GM23338 (cell line): ENCODE measurements at regions not wholly inside any gene's neighbourhood (a gene's known extent, or its start where the extent isn't known, plus 50 kb on each side); places are given as distances from the start of the nearest gene placed in this dataset.

Experiments
- ATAC-seq: fragments of 200-7000 bp; cut with Tn5 transposase; 3 replicates; pipeline ENCODE4 v1.9.1; 2020
- DNase-seq: peaks from one replicate; pipeline ENCODE4 v3.0.0-alpha.2; 2015; ENCODE audit warnings: low spot score
- H2AFZ ChIP-seq: fragments of 200-600 bp; sonication (generic); 2 replicates; pipeline ENCODE4 v1.8.0; 2016; ENCODE audit warnings: antibody characterized with exemption, mild to moderate bottlenecking, moderate library complexity
- H3F3A ChIP-seq: fragments of 200-600 bp; sonication (generic); replicated peaks from 2 replicates; pipeline ENCODE4 v1.8.0; 2017; ENCODE audit warnings: antibody characterized with exemption, mixed run types, low read depth
- H3K27ac ChIP-seq: fragments of 200-600 bp; sonication (generic); 2 replicates; pipeline ENCODE4 v1.6.1; 2016; ENCODE audit warnings: low read depth
- H3K27me3 ChIP-seq: fragments of 200-600 bp; sonication (generic); 2 replicates; pipeline ENCODE4 v1.8.0; 2016; ENCODE audit warnings: mild to moderate bottlenecking, mixed run types, moderate library complexity; ENCODE audit not compliant: insufficient read depth
- H3K36me3 ChIP-seq: fragments of 200-600 bp; sonication (generic); 2 replicates; pipeline ENCODE4 v1.8.0; 2016; ENCODE audit warnings: mild to moderate bottlenecking; ENCODE audit not compliant: insufficient read depth
- H3K4me1 ChIP-seq: fragments of 200-600 bp; sonication (generic); 2 replicates; pipeline ENCODE4 v1.8.0; 2016; ENCODE audit warnings: mild to moderate bottlenecking, moderate library complexity; ENCODE audit not compliant: insufficient read depth
- H3K4me2 ChIP-seq: fragments of 200-600 bp; sonication (generic); 2 replicates; pipeline ENCODE4 v1.7.1; 2017; ENCODE audit warnings: mixed run types
- H3K4me3 ChIP-seq: fragments of 200-600 bp; sonication (generic); 2 replicates; pipeline ENCODE4 v1.6.1; 2016; ENCODE audit warnings: mixed run types
- H3K79me2 ChIP-seq: fragments of 200-600 bp; sonication (generic); replicated peaks from 2 replicates; pipeline ENCODE4 v1.8.0; 2017; ENCODE audit warnings: mild to moderate bottlenecking; ENCODE audit not compliant: insufficient read depth
- H3K9me2 ChIP-seq: fragments of 200-600 bp; sonication (generic); 2 replicates; pipeline ENCODE4 v1.8.0; 2017; ENCODE audit not compliant: insufficient read depth
- H4K20me1 ChIP-seq: fragments of 200-600 bp; sonication (generic); replicated peaks from 2 replicates; pipeline ENCODE4 v1.8.0; 2017; ENCODE audit warnings: mild to moderate bottlenecking; ENCODE audit not compliant: insufficient read depth
- H3K27ac Mint-ChIP-seq: 2 replicates; pipeline ENCODE4 v1.8.0; 2020; ENCODE audit warnings: inconsistent platforms, mild to moderate bottlenecking, moderate library complexity, mixed read lengths
- H3K27me3 Mint-ChIP-seq: 3 replicates; pipeline ENCODE4 v1.8.0; 2022; ENCODE audit warnings: low read depth, mild to moderate bottlenecking, moderate library complexity, mixed read lengths, inconsistent platforms; ENCODE audit not compliant: insufficient read depth, poor library complexity
- H3K36me3 Mint-ChIP-seq: 3 replicates; pipeline ENCODE4 v1.8.0; 2021; ENCODE audit warnings: low read depth, mild to moderate bottlenecking, inconsistent platforms, moderate library complexity, mixed read lengths
- H3K4me1 Mint-ChIP-seq: 3 replicates; pipeline ENCODE4 v1.8.0; 2020; ENCODE audit warnings: mild to moderate bottlenecking, inconsistent platforms, mixed read lengths
- H3K4me3 Mint-ChIP-seq: 3 replicates; pipeline ENCODE4 v1.8.0; 2021; ENCODE audit warnings: moderate library complexity, mild to moderate bottlenecking, inconsistent platforms, mixed read lengths
- H3K9me3 Mint-ChIP-seq: 3 replicates; pipeline ENCODE4 v1.8.0; 2020; ENCODE audit warnings: moderate library complexity, mild to moderate bottlenecking, inconsistent platforms, mixed read lengths
- CREB1 ChIP-seq: fragments of 250-450 bp; sonication (Bioruptor Pico); IDR thresholded peaks from 2 replicates; pipeline ENCODE4 v1.5.0; 2020; ENCODE audit warnings: low read depth, mild to moderate bottlenecking, moderate library complexity
- EZH2 ChIP-seq: fragments of 200-600 bp; sonication (generic); IDR thresholded peaks from one replicate; pipeline ENCODE4 v1.8.0; 2017; ENCODE audit warnings: antibody characterized with exemption, mild to moderate bottlenecking, low read depth; ENCODE audit not compliant: unreplicated experiment
- EZH2phosphoT487 ChIP-seq: fragments of 200-600 bp; sonication (generic); IDR thresholded peaks from one replicate; pipeline ENCODE4 v1.8.1; 2018; ENCODE audit warnings: antibody characterized with exemption; ENCODE audit not compliant: unreplicated experiment
- JUNB ChIP-seq: IDR thresholded peaks from one replicate; pipeline ENCODE4 v1.6.1; 2016; ENCODE audit warnings: antibody characterized with exemption; ENCODE audit not compliant: unreplicated experiment
- NANOG ChIP-seq: IDR thresholded peaks from 2 replicates; pipeline ENCODE4 v1.6.1; 2016; ENCODE audit warnings: antibody characterized with exemption, borderline replicate concordance
- POLR2AphosphoS5 ChIP-seq: IDR thresholded peaks from 2 replicates; pipeline ENCODE4 v1.6.1; 2016; ENCODE audit warnings: antibody characterized with exemption, low read depth
- STAT1 ChIP-seq: IDR thresholded peaks from one replicate; pipeline ENCODE4 v1.6.1; 2016; ENCODE audit warnings: antibody characterized with exemption; ENCODE audit not compliant: unreplicated experiment
- ZNF114 ChIP-seq: fragments of 250-450 bp; sonication (Bioruptor Pico); IDR thresholded peaks from 2 replicates; pipeline ENCODE4 v1.5.0; 2020; ENCODE audit warnings: mild to moderate bottlenecking, moderate library complexity
- ZNF331 ChIP-seq: fragments of 250-450 bp; sonication (Bioruptor Pico); IDR thresholded peaks from 2 replicates; pipeline ENCODE4 v1.5.0; 2020; ENCODE audit warnings: low read depth, mild to moderate bottlenecking, moderate library complexity
- TF ChIP-seq, protein P1 (sequence below), 2 experiments: fragments of 200-600 bp in 1 of 2; sonication (generic) in 1 of 2; conservative IDR thresholded peaks; 2 replicates each; pipeline versions ENCODE4 v1.5.1 to v1.6.1; 2016 to 2017; ENCODE audit warnings: antibody characterized with exemption in 2 of 2, low read depth in 2 of 2, mild to moderate bottlenecking in 2 of 2, moderate library complexity in 1 of 2
- TF ChIP-seq, protein P2 (sequence below): IDR thresholded peaks from 2 replicates; pipeline ENCODE4 v1.6.1; 2016; ENCODE audit warnings: antibody characterized with exemption
- TF ChIP-seq, protein P3 (sequence below): IDR thresholded peaks from one replicate; pipeline ENCODE4 v1.6.1; 2018; ENCODE audit warnings: antibody characterized with exemption; ENCODE audit not compliant: unreplicated experiment

DNA sequence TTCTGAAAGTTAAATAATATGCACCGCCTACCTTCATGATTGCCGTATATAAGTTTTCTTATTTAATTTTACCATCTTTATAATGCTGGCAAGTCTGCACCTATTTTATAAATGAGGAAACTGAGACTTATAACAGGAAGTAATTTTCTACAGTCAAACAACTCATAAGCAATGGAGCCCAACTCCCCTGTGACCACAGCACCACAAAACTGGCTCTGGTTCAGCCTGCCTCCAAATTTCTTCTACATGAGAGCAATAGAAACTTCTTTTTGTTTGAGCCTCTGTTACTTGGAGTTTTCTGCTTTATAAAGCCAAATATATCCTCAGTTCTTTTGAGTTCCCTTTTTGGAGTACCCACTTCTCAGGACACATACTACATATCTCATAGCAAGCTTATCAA lies 131.1 kb upstream of the HSF2 start:
- Mint-ChIP-seq H3K9me3 (peaks cover 16% of the 10 kb centered on the region), H3K27ac (no peak overlapping the region), H3K27me3 (peaks cover 4% of the 10 kb centered on the region), H3K36me3 (peaks cover 16% of the 10 kb centered on the region), H3K4me1 (peaks cover 12% of the 10 kb centered on the region), H3K4me3 (no peak overlapping the region)
- H3K79me2 ChIP-seq: no peaks in the 10 kb centered on the region
- H3K4me3 ChIP-seq: no peak overlapping the region
- no peaks in the 10 kb centered on the region for H3K9me2 ChIP-seq
- H4K20me1 ChIP-seq: no peaks in the 10 kb centered on the region
- H3K27me3 ChIP-seq: no peaks in the 10 kb centered on the region
- H3K27ac ChIP-seq: no peak overlapping the region
- TF ChIP-seq NANOG: no peak
- no peaks in the 10 kb centered on the region for H3F3A ChIP-seq
- H2AFZ ChIP-seq: no peak overlapping the region
- no peak for DNase-seq
- no peak overlapping the region for H3K4me2 ChIP-seq
- no peak for ATAC-seq
- H3K4me1 ChIP-seq: peaks cover 11% of the 10 kb centered on the region
- H3K36me3 ChIP-seq: no peaks in the 10 kb centered on the region

DNA sequence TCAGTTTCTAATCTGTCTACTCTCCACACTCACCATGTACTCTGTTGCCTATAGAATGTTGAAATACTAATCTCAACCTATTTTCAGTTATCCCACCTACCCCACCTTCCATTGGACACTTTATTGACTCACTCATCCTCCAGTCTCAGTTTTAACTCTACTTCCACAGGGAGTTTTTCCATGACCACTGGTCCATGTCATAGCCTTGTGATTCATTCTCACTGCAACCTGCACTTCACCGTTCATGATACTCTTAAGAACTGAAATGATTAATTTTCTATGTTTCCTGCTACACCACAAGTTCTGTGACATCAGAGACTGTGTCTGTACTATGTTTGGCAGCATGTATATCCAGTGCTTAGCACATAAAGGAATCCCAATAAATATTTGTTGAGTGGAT lies 122.8 kb upstream of the HSF2 start:
- no peaks in the 10 kb centered on the region for H3K9me3 Mint-ChIP-seq
- no peak overlapping the region for H3K4me2 ChIP-seq
- no peak overlapping the region for H3K27ac Mint-ChIP-seq
- H2AFZ ChIP-seq: no peak overlapping the region
- no peaks in the 10 kb centered on the region for H3K27me3 ChIP-seq
- ATAC-seq (no peak), DNase-seq (no peak)
- H3K27me3 Mint-ChIP-seq: no peaks in the 10 kb centered on the region
- no peaks in the 10 kb centered on the region for H3K4me1 ChIP-seq
- no peak overlapping the region for H3K27ac ChIP-seq
- no peaks in the 10 kb centered on the region for H3K79me2 ChIP-seq
- no peaks in the 10 kb centered on the region for H3K9me2 ChIP-seq
- no peak overlapping the region for H3K4me3 ChIP-seq
- H3K4me1 Mint-ChIP-seq: no peaks in the 10 kb centered on the region
- no peaks in the 10 kb centered on the region for H3F3A ChIP-seq
- no peaks in the 10 kb centered on the region for H4K20me1 ChIP-seq
- H3K4me3 Mint-ChIP-seq: no peak overlapping the region
- H3K36me3 Mint-ChIP-seq: no peaks in the 10 kb centered on the region
- no peaks in the 10 kb centered on the region for H3K36me3 ChIP-seq
- TF ChIP-seq, protein P1, sequence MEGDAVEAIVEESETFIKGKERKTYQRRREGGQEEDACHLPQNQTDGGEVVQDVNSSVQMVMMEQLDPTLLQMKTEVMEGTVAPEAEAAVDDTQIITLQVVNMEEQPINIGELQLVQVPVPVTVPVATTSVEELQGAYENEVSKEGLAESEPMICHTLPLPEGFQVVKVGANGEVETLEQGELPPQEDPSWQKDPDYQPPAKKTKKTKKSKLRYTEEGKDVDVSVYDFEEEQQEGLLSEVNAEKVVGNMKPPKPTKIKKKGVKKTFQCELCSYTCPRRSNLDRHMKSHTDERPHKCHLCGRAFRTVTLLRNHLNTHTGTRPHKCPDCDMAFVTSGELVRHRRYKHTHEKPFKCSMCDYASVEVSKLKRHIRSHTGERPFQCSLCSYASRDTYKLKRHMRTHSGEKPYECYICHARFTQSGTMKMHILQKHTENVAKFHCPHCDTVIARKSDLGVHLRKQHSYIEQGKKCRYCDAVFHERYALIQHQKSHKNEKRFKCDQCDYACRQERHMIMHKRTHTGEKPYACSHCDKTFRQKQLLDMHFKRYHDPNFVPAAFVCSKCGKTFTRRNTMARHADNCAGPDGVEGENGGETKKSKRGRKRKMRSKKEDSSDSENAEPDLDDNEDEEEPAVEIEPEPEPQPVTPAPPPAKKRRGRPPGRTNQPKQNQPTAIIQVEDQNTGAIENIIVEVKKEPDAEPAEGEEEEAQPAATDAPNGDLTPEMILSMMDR (conservative IDR thresholded peaks at IDR 0.05; ENCODE audit: low read depth in 2 of 2): no peak
- TF ChIP-seq CREB1 (CRISPR knock-in tag) (no peak), EZH2 (no peak), NANOG (no peak), ZNF114 (CRISPR knock-in tag) (no peak), ZNF331 (CRISPR knock-in tag) (no peak), POLR2AphosphoS5 (no peak), JUNB (no peak), STAT1 (no peak), EZH2phosphoT487 (no peak)
- TF ChIP-seq, protein P2, sequence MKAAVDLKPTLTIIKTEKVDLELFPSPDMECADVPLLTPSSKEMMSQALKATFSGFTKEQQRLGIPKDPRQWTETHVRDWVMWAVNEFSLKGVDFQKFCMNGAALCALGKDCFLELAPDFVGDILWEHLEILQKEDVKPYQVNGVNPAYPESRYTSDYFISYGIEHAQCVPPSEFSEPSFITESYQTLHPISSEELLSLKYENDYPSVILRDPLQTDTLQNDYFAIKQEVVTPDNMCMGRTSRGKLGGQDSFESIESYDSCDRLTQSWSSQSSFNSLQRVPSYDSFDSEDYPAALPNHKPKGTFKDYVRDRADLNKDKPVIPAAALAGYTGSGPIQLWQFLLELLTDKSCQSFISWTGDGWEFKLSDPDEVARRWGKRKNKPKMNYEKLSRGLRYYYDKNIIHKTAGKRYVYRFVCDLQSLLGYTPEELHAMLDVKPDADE: no peak
- TF ChIP-seq, protein P3, sequence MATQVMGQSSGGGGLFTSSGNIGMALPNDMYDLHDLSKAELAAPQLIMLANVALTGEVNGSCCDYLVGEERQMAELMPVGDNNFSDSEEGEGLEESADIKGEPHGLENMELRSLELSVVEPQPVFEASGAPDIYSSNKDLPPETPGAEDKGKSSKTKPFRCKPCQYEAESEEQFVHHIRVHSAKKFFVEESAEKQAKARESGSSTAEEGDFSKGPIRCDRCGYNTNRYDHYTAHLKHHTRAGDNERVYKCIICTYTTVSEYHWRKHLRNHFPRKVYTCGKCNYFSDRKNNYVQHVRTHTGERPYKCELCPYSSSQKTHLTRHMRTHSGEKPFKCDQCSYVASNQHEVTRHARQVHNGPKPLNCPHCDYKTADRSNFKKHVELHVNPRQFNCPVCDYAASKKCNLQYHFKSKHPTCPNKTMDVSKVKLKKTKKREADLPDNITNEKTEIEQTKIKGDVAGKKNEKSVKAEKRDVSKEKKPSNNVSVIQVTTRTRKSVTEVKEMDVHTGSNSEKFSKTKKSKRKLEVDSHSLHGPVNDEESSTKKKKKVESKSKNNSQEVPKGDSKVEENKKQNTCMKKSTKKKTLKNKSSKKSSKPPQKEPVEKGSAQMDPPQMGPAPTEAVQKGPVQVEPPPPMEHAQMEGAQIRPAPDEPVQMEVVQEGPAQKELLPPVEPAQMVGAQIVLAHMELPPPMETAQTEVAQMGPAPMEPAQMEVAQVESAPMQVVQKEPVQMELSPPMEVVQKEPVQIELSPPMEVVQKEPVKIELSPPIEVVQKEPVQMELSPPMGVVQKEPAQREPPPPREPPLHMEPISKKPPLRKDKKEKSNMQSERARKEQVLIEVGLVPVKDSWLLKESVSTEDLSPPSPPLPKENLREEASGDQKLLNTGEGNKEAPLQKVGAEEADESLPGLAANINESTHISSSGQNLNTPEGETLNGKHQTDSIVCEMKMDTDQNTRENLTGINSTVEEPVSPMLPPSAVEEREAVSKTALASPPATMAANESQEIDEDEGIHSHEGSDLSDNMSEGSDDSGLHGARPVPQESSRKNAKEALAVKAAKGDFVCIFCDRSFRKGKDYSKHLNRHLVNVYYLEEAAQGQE: no peak
